ENCODE measurements at regions not wholly inside any gene's neighbourhood (a gene's known extent, or its start where the extent isn't known, plus 50 kb on each side); places are given as distances from the start of the nearest gene placed in this dataset.

DNA sequence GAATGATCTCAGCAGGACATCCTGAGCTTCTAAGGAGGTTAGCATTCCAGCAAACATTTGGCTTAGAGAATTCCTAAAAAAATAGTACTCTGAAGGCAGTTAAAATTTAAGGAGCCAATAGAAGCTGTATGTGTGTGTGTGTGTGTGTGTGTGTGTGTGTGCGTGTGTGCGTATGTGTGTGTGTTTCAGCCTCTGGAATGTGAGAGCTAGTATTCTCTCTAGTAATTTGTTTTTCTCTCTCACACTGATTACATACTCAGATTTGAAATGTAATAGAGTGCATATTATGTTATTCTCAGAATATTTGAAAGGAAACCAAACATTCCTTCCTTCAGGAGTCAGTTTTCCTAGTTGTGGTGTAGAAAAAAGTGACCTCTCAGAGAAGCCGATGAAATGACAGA is 279.6 kb downstream of the TMEM38B start:
- TF ChIP-seq, protein P1, sequence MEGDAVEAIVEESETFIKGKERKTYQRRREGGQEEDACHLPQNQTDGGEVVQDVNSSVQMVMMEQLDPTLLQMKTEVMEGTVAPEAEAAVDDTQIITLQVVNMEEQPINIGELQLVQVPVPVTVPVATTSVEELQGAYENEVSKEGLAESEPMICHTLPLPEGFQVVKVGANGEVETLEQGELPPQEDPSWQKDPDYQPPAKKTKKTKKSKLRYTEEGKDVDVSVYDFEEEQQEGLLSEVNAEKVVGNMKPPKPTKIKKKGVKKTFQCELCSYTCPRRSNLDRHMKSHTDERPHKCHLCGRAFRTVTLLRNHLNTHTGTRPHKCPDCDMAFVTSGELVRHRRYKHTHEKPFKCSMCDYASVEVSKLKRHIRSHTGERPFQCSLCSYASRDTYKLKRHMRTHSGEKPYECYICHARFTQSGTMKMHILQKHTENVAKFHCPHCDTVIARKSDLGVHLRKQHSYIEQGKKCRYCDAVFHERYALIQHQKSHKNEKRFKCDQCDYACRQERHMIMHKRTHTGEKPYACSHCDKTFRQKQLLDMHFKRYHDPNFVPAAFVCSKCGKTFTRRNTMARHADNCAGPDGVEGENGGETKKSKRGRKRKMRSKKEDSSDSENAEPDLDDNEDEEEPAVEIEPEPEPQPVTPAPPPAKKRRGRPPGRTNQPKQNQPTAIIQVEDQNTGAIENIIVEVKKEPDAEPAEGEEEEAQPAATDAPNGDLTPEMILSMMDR (IDR thresholded peaks at IDR 0.05; ENCODE audit: low read depth, low read length), result no peak
- TF ChIP-seq POLR2A (IDR thresholded peaks at IDR 0.05; ENCODE audit: extremely low read depth, insufficient read length) (no peak), MYC (IDR thresholded peaks at IDR 0.05; ENCODE audit: low read depth, low read length) (no peak)
- TF ChIP-seq, protein P2, sequence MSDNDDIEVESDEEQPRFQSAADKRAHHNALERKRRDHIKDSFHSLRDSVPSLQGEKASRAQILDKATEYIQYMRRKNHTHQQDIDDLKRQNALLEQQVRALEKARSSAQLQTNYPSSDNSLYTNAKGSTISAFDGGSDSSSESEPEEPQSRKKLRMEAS (IDR thresholded peaks at IDR 0.05; ENCODE audit: low read depth, low read length), result no peak

All from NB4 (cell line).